HCT116 (cell line): ENCODE measurements at regions not wholly inside any gene's neighbourhood (a gene's known extent, or its start where the extent isn't known, plus 50 kb on each side); places are given as distances from the start of the nearest gene placed in this dataset.

Source experiments
- CBX3 ChIP-seq: IDR thresholded peaks from 2 replicates; pipeline ENCODE4 v1.6.1; 2012; ENCODE audit warnings: low read depth
- CEBPB ChIP-seq: IDR thresholded peaks from 2 replicates; pipeline ENCODE4 v1.6.1; 2012; ENCODE audit warnings: low read depth
- CTCF ChIP-seq, 3 experiments: fragments of 200-600 bp in 1 of 3; sonication (generic) in 1 of 3; IDR thresholded peaks in 2 of 3; conservative IDR thresholded peaks in 1 of 3; 2 replicates each; pipeline ENCODE4 v1.5.1; 2012 to 2017; ENCODE audit warnings: low read depth in 2 of 3, low read length in 2 of 3, antibody characterized with exemption in 1 of 3, borderline replicate concordance in 1 of 3, control low read depth in 1 of 3, mild to moderate bottlenecking in 1 of 3, mixed read lengths in 1 of 3, mixed run types in 1 of 3, moderate library complexity in 1 of 3; ENCODE audit not compliant: insufficient read depth in 1 of 3
- EGR1 ChIP-seq: IDR thresholded peaks from 2 replicates; pipeline ENCODE4 v1.6.1; 2012; ENCODE audit warnings: low read depth
- EZH2 ChIP-seq: fragments of 200-600 bp; sonication (generic); IDR thresholded peaks from 2 replicates; pipeline ENCODE4 v1.6.1; 2017; ENCODE audit warnings: antibody characterized with exemption, mixed run types
- EZH2phosphoT487 ChIP-seq: fragments of 200-600 bp; IDR thresholded peaks from 2 replicates; pipeline ENCODE4 v1.6.1; 2018; ENCODE audit warnings: antibody characterized with exemption, borderline replicate concordance
- MAX ChIP-seq: IDR thresholded peaks from 2 replicates; pipeline ENCODE4 v1.6.1; 2012
- POLR2A ChIP-seq: IDR thresholded peaks from 2 replicates; pipeline ENCODE4 v1.7.0; 2011; ENCODE audit warnings: borderline replicate concordance; ENCODE audit not compliant: insufficient read depth, insufficient read length; ENCODE audit errors: extremely low read depth
- POLR2AphosphoS5 ChIP-seq: IDR thresholded peaks from 2 replicates; pipeline ENCODE4 v1.6.1; 2011; ENCODE audit warnings: mild to moderate bottlenecking, low read depth, low read length, moderate library complexity
- RAD21 ChIP-seq: IDR thresholded peaks from 2 replicates; pipeline ENCODE4 v1.6.1; 2012; ENCODE audit warnings: low read depth, mild to moderate bottlenecking
- REST ChIP-seq: IDR thresholded peaks from 2 replicates; pipeline ENCODE4 v1.6.1; 2012; ENCODE audit warnings: low read depth
- ZNF274 ChIP-seq: fragments of 200-500 bp; sonication (Bioruptor generic); IDR thresholded peaks from 2 replicates; pipeline ENCODE4 v1.6.1; 2014; ENCODE audit warnings: mild to moderate bottlenecking, low read depth, low read length, inconsistent platforms

GRCh38 chr9:136599074-136599531 is 53.3 kb upstream of the NOTCH1 start:
- TF ChIP-seq CBX3 (no peak), CTCF (IDR thresholded peaks at IDR 0.05 in 2 of 3, conservative IDR thresholded peaks at IDR 0.05 in 1 of 3; ENCODE audit: borderline replicate concordance in 1 of 3, insufficient read depth in 1 of 3, low read depth in 2 of 3, low read length in 2 of 3) (no peak), POLR2AphosphoS5 (no peak), RAD21 (no peak), POLR2A (no peak), EZH2 (no peak), EGR1 (no peak), MAX (no peak), REST (no peak), ZNF274 (no peak), CEBPB (no peak), EZH2phosphoT487 (no peak)
